GM21367 (cell line): ENCODE measurements at regions not wholly inside any gene's neighbourhood (a gene's known extent, or its start where the extent isn't known, plus 50 kb on each side); places are given as distances from the start of the nearest gene placed in this dataset.
"Not testable (repeated sequence)": the region's sequence is repeated elsewhere in the genome, so short reads cannot be mapped to it uniquely, and the experiment has no call there.

Source experiments
- ATAC-seq: cut with Tn5 transposase; IDR thresholded peaks from one replicate; pipeline ENCODE4 v1.9.1; 2021; ENCODE audit not compliant: unreplicated experiment

- no peak for ATAC-seq
Observed at GRCh38 chr7:86209036-86209435, 434.7 kb upstream of the GRM3 start.

DNA sequence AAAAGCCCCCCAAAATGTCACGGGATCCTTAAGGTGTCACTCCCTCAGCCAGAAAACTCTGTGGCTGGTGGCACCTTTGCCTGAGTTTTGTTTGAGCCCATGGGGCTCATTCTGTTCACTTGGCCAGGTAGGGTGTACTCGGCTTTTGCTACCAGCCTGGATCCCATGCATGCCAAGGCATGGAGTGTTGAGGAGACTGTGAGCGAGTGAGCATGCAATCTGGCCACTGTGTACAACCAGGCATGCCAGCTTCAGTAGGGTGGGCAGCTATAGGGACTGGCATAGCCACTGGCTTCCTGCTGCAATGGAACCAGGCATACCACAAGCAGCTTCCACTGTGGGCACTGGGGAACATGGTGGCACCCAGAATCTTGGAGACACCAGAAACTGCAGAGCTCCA is 436.0 kb upstream of the GRM3 start:
- ATAC-seq: no peak

DNA sequence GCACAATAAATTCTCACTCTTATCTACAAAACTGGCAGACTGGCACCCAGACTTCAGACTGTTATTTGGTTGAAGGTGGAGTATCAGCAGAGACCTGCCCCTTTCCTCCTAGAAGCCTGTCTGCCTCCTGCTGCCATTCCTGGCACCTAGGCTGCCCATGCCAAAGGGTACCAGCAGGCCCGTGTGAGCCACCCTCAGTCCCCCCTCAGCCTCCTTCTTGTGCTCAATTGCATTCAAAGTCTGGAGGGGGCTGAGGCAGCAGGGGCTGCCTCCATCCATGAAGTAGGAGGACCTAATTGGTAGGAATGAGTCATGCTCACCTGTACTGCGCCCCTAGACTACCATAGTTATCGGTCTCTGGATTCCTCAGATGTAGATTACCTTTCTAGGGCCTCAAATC is 440.9 kb upstream of the GRM3 start:
- ATAC-seq: no peak

DNA sequence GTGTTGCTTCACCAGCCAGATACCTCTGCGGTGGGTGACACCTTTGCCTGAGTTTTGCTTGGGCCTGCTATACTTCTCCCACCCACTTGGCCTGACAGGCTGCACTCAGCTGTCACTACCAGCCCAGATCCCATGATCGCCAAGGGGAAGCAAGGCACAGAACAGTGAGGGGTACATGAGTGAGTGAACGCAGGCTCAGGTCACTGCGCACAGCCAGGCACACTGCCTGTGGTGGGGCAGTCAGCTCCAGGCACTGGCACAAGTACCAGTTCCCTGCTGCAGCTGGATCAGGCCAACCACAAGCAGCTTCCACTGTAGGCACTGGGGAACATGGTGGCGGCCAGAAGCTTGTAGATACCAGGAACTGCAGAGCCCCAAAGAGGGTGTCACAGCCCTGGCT is 441.9 kb upstream of the GRM3 start:
- ATAC-seq: no peak

GRCh38 chr7:86199881-86200614 is 443.7 kb upstream of the GRM3 start:
- ATAC-seq: no peak

DNA sequence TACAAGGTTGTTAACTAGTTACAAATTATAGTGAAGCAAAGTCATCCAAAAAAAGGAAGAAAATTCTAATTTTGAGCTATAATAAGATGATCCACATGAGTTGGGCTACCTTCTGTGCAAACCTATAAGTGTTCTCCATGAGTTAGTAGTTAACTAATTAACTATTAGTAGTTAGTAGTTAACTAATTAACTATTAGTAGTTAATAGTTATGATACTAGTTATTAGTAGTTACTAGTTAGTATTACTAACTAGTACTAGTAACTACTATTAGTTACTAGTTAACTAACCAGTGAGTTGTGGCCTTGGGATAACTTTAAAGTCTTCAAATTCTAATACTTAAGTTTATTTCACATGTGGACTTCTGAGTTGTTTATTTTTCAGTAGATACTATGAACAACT is 453.4 kb upstream of the GRM3 start:
- ATAC-seq: no peak

DNA sequence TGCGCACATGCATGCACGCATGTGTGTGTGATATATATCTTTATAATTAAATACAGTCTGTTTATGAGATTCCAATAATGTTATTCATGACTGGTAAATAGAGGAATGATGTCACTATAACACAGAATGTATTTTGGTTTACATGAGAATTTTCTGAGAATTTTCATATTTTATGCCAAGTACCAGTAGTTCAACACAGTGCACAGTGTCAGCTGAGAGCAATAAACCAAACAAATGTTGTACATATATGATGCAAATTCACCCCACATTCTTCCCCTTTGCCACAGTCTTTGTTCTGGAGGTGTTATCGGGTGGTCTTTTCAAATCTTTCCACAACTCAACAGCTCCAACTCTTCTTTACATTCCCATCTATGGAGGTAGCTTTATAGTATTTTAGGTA is 462.2 kb upstream of the GRM3 start:
- no peak for ATAC-seq

- no peak for ATAC-seq
Observed at GRCh38 chr7:86164827-86165226, 478.9 kb upstream of the GRM3 start.

GRCh38 chr7:86158111-86158510 is 485.6 kb upstream of the GRM3 start:
- no peak for ATAC-seq

DNA sequence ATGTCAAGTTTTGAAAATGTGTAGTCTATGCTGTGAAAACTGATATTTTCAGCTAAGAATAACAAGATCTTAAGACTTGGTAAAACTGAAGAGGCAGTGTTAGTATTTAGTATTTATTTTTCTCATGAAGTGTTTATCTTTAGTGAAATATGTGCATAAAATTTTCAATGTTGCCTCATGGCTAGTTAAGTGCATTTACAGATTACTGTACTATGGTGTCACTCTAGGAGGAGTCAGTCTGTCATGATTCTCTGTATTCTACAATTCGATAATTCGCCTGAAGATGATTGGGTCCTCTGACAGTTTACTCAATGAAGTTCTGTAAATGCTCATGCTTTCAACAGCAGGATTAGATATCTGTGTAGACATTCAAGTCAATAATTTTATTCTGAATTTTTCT is 488.1 kb upstream of the GRM3 start:
- no peak for ATAC-seq

GRCh38 chr7:86152926-86153325 is 490.8 kb upstream of the GRM3 start:
- ATAC-seq: no peak

DNA sequence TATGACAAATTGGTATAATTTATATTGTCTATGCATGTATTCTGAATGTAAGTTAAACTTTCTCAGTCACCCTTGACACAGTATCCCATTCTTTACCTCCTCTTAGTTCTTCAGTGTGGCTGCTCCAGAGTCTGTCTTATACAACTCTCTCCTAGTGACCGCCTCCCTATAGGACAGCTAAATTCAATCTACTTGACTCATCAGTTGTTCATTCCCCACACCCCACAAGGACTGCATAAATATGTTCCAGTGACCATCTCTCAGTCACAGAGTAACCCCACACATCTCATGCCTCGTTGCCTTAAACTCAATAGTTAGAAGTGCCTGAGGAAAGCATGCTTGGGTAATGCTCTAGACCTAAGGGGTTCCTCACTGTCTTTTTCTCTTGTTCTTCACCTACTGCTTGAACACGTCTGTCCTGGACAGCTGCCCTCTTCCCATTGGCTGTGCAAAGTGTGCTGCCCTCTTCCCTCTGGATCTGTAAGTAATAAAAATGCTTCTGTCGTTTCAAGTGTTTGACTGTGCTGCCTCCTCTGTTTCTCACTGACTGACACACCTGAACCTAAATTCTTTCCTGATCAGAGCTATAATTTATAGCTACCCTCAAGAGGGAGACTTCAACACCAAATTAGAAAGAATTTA is 494.6 kb upstream of the GRM3 start:
- ATAC-seq: no peak

DNA sequence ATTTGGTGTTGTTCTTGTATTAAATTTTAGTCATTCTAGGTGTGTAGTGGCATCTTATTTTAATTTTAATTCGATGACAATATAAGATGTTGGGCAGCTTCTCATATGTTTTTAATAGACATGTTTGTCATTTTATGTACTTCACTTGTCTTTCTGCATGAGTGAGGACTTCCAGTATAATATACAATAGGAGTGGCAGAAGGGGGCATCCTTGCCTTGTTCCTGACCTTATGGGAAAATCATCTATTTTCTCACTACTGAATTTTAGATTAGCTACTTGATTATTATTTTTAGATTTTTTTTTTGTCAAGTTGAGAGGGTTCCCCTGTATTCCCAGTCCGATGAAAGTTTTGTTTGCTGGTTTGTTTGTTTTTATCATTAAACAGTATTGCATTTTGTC is 495.2 kb upstream of the GRM3 start:
- no peak for ATAC-seq

- ATAC-seq: no peak
Observed at GRCh38 chr7:86137343-86137742, 506.4 kb upstream of the GRM3 start.

GRCh38 chr7:86130268-86130667 is 513.4 kb upstream of the GRM3 start:
- ATAC-seq: no peak

- ATAC-seq: no peak
Observed at GRCh38 chr7:86123476-86123875, 520.2 kb upstream of the GRM3 start.

- ATAC-seq: no peak
Observed at GRCh38 chr7:86094166-86094669, 549.5 kb upstream of the GRM3 start.

- ATAC-seq: no peak
Observed at GRCh38 chr7:86091369-86091768, 552.3 kb upstream of the GRM3 start.

DNA sequence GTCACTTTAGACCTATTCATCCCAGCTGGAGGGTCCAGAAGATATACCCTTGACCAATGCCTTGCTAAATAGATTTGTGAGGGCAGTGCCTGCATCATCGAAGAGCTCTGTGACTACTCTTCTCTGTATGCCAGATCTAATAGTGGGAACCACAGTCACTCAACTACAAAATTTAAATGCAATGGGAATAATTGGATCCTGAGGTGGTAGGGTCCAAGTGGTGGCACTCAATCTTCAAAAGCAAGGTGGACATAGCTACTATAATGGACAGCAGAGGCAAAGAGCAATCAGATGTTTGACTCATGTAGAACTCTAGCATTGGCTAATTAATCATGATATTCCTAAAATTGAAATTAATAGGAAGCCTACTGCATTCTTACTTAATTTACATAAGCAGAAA is 554.3 kb upstream of the GRM3 start:
- no peak for ATAC-seq

GRCh38 chr7:86064572-86064971 is 579.1 kb upstream of the GRM3 start:
- not testable (repeated sequence) for ATAC-seq

DNA sequence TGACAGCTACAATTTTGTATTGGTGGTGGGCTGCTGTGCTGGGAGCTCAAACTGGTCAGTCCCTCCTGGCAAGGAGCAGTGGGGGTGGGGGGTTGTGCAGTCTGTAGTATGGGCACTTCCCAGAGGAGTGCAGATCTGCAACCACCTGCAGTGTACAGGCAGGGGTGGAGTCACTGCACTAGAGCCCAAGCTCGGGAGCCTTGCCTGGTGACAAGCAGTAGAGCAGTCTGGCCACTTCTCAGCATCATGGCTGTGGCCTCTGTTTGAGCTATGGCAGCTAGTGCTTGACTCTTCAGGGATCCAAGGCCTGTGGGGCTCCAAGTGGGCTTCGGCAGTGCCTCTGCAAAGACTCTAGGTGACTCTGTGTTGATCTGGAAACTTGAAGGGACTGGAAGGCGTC is 585.1 kb upstream of the GRM3 start:
- ATAC-seq: no peak

DNA sequence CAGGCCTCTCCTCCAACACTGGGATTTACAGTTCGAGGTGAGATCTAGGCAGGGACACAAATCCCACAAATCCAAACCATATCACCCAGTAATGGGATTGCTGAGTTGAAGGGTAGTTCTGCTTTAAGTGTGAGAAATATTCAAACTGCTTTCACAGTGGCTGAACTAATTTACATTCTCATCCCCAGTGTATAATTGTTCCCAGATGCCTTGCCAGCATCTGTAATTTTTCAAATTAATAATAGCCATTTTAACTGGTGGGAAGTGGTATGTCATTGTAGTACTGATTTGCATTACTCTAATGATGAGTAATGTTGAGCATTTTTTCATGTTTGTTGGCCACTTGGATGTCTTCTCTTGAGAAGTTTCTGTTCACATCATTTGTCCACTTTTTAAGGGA is 592.8 kb upstream of the GRM3 start:
- ATAC-seq: no peak

DNA sequence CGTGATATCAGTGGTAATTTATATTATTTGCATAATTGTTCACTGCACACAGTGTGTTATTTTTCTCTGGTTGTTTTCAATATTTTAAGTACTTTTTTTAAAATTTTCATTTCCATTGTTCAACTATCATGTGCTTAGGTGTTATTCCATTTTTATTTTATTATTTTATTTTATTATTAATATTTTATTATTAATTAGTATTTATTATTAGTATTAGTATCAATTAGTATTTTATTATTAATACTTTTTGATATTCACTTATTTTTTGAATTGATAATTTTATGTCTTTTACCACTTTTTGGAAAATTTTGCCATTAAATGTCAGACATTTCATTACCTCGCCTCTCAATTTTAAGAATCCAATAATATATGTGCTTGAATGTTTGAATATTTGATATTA is 593.8 kb upstream of the GRM3 start:
- ATAC-seq: no peak
